ENCODE measurements at regions not wholly inside any gene's neighbourhood (a gene's known extent, or its start where the extent isn't known, plus 50 kb on each side); places are given as distances from the start of the nearest gene placed in this dataset.

DNA sequence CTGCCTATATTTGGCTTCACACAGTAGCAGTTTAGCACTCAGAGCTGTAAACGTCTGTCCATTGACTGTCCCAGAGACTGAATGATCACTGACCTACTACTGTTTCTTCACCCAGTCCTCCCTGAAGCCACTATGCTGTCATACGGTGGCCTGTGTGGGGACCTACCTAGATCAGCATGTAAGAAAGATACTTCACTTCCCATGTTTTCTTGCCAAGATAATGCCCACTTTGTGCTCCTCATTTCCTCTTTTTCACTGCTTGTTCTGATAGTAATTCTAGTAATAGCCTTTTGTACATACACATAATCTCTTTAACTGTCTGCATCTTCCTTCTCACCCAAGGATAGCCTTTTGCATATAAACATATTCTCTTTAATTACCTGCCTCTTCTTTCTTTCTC, 109.9 kb upstream of the TIAM2 start:
- TF ChIP-seq MAX (IDR thresholded peaks at IDR 0.05; ENCODE audit: insufficient read depth, insufficient read length) (no peak), FOS (IDR thresholded peaks at IDR 0.05; ENCODE audit: borderline replicate concordance, insufficient read depth, low read length) (no peak), GATA2 (IDR thresholded peaks at IDR 0.05; ENCODE audit: insufficient read depth, insufficient read length, low read depth, low read length) (no peak), POLR2AphosphoS5 (IDR thresholded peaks at IDR 0.05; ENCODE audit: insufficient read depth, low read depth, low read length) (no peak), EZH2 (IDR thresholded peaks at IDR 0.05; ENCODE audit: borderline replicate concordance, low read depth, low read length, severe bottlenecking) (no peak)
- TF ChIP-seq, protein P1, sequence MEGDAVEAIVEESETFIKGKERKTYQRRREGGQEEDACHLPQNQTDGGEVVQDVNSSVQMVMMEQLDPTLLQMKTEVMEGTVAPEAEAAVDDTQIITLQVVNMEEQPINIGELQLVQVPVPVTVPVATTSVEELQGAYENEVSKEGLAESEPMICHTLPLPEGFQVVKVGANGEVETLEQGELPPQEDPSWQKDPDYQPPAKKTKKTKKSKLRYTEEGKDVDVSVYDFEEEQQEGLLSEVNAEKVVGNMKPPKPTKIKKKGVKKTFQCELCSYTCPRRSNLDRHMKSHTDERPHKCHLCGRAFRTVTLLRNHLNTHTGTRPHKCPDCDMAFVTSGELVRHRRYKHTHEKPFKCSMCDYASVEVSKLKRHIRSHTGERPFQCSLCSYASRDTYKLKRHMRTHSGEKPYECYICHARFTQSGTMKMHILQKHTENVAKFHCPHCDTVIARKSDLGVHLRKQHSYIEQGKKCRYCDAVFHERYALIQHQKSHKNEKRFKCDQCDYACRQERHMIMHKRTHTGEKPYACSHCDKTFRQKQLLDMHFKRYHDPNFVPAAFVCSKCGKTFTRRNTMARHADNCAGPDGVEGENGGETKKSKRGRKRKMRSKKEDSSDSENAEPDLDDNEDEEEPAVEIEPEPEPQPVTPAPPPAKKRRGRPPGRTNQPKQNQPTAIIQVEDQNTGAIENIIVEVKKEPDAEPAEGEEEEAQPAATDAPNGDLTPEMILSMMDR (IDR thresholded peaks at IDR 0.05; ENCODE audit: extremely low read depth in 1 of 2, insufficient read depth in 1 of 2, low read depth in 1 of 2, low read length in 2 of 2): no peak
- H3K9me1 ChIP-seq (replicated peaks; ENCODE audit: control insufficient read depth, extremely low read depth, insufficient read depth, low read length): no peaks in the 10 kb centered on the region
- no TSS peak for BruUV-seq (replicated peaks)
- H4K20me1 ChIP-seq (replicated peaks; ENCODE audit: control insufficient read depth, extremely low read depth, insufficient read depth, low read length): no peaks in the 10 kb centered on the region
- POLR2A ChIA-PET: no interaction called here
- H2AFZ ChIP-seq (ENCODE audit: low read depth, low read length): no peak overlapping the region
- DNase-seq (ENCODE audit: low read depth, low spot score) (no peak), FAIRE-seq (no peak)
- no peak overlapping the region for H3K4me3 ChIP-seq (replicated peaks in 1 of 3; ENCODE audit: insufficient read depth in 1 of 3, low read depth in 1 of 3, low read length in 3 of 3)
- no peaks in the 10 kb centered on the region for H3K27me3 ChIP-seq (ENCODE audit: control insufficient read depth in 2 of 2, insufficient read depth in 2 of 2, low read length in 2 of 2)
- H3K9me3 ChIP-seq (replicated peaks; ENCODE audit: control insufficient read depth, insufficient read depth, low read length): no peaks in the 10 kb centered on the region
- no peak overlapping the region for H3K9ac ChIP-seq (replicated peaks; ENCODE audit: extremely low read depth, insufficient read depth, low read length)
- no peaks in the 10 kb centered on the region for H3K36me3 ChIP-seq (ENCODE audit: control insufficient read depth in 2 of 2, extremely low read depth in 1 of 2, insufficient read depth in 2 of 2, low read length in 2 of 2)
- dilution Hi-C loops (cut with MboI; ENCODE audit: extremely low pct_ligation_motif_present, low sequenced_read_pairs): no loop called here
- no peak overlapping the region for H3K27ac ChIP-seq (ENCODE audit: insufficient read depth, low read depth, low read length)
- H3K4me1 ChIP-seq (ENCODE audit: control insufficient read depth, extremely low read depth, insufficient read depth, low read length): no peaks in the 10 kb centered on the region
- CTCF ChIA-PET: no interaction called here
- intact Hi-C loops (cut with micrococcal nuclease): no loop called here
- no peak overlapping the region for H3K4me2 ChIP-seq (ENCODE audit: insufficient read depth, low read length)
- H3K79me2 ChIP-seq (ENCODE audit: control insufficient read depth, insufficient read depth, low read length): no peaks in the 10 kb centered on the region
